Uterus (tissue), 2 donors: ENCODE measurements at regions not wholly inside any gene's neighbourhood (a gene's known extent, or its start where the extent isn't known, plus 50 kb on each side); places are given as distances from the start of the nearest gene placed in this dataset.

ENCODE experiments used
- POLR2A ChIP-seq, 2 donors: fragments of 450-650 bp; IDR thresholded peaks; one replicate each; pipeline ENCODE4 v1.6.1; 2016; ENCODE audit warnings: antibody characterized with exemption in 2 of 2, mild to moderate bottlenecking in 1 of 2, moderate library complexity in 1 of 2
- TF ChIP-seq, protein P1 (sequence below), 4 experiments: fragments of 200-600 bp in 2 of 4; fragments of 450-650 bp in 2 of 4; sonication (generic) in 2 of 4; IDR thresholded peaks; one replicate each; pipeline ENCODE4 v1.5.1; 2016 to 2019; ENCODE audit warnings: antibody characterized with exemption in 4 of 4, mild to moderate bottlenecking in 2 of 4, moderate library complexity in 1 of 4

DNA sequence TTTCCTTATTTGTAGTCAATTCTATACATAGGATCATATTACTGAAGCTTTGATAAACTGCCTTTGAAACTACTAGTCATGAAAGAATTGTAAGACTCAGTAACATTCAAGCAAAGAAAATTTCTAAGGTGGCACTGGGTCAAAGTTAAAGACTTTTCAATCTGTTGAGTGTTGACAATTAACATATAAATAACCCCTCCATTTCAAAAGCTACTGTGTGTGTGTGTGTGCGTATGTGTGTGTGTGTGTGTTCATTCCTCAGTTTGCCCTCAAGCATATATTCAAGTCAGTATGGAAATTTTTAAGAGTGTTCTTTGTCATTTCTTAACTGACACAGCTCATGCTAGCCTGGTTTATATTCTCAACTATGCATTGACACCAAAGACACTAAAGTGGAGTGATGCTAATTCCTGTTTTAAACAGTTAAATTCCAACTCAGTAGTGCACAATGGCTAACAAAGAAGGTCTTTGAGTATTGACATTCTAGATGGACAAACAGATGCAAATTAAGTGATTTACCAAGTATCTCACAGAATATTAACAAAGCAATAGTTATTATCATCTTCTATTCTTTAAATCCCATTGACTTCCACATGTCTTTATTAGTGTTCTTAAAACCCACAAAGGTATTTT, 314.8 kb upstream of the GRM3 start:
- TF ChIP-seq, protein P1, sequence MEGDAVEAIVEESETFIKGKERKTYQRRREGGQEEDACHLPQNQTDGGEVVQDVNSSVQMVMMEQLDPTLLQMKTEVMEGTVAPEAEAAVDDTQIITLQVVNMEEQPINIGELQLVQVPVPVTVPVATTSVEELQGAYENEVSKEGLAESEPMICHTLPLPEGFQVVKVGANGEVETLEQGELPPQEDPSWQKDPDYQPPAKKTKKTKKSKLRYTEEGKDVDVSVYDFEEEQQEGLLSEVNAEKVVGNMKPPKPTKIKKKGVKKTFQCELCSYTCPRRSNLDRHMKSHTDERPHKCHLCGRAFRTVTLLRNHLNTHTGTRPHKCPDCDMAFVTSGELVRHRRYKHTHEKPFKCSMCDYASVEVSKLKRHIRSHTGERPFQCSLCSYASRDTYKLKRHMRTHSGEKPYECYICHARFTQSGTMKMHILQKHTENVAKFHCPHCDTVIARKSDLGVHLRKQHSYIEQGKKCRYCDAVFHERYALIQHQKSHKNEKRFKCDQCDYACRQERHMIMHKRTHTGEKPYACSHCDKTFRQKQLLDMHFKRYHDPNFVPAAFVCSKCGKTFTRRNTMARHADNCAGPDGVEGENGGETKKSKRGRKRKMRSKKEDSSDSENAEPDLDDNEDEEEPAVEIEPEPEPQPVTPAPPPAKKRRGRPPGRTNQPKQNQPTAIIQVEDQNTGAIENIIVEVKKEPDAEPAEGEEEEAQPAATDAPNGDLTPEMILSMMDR (IDR thresholded peaks at IDR 0.05) = no peak
- no peak for TF ChIP-seq POLR2A (IDR thresholded peaks at IDR 0.05)
